ENCODE measurements at regions not wholly inside any gene's neighbourhood (a gene's known extent, or its start where the extent isn't known, plus 50 kb on each side); places are given as distances from the start of the nearest gene placed in this dataset.
A peak's percentile ranks its signal among the peaks of the same experiment; 100 is the strongest.

DNA sequence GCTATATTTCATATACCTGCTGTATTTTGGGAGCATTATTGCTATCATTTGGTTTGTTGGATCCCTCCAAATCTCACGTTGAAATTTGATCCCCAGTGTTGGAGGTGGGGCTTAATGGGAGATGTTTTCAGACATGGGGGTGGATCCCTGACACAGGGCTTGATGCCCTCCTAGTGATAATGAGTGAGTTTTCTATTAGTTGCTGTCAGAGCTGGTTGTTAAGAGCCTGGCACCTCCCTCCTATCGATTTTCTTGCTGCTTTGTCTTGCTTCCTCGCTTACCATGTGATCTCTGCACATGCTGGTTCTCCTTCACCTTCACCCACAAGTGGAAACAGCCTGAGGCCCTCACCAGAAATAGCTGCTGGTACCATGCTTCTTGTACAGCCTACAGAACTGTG, 259.9 kb upstream of the STARD13 start:
- DNase-seq (ENCODE audit: insufficient read length, low spot score): no peak
- no peak for FAIRE-seq

DNA sequence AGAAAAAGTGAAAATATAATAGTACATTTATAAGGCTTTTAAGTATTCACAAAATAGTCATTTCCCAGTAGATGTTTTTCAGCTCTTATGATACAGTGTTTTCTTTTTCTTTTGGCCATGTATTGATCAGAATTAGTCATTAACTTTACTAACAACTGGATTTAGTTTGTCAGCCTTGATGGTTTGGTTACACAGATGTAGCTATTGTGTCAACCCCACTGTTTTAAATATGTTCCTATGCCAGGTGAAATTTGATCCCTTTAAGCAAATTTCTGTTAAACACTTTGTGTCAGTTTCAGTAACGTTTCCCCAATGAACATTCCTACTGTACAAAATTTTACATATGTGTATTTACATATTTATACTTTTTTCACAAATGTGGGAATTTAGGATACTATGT, 261.5 kb upstream of the STARD13 start:
- FAIRE-seq (no peak), DNase-seq (ENCODE audit: insufficient read length, low spot score) (no peak)
- TF ChIP-seq, protein P1, sequence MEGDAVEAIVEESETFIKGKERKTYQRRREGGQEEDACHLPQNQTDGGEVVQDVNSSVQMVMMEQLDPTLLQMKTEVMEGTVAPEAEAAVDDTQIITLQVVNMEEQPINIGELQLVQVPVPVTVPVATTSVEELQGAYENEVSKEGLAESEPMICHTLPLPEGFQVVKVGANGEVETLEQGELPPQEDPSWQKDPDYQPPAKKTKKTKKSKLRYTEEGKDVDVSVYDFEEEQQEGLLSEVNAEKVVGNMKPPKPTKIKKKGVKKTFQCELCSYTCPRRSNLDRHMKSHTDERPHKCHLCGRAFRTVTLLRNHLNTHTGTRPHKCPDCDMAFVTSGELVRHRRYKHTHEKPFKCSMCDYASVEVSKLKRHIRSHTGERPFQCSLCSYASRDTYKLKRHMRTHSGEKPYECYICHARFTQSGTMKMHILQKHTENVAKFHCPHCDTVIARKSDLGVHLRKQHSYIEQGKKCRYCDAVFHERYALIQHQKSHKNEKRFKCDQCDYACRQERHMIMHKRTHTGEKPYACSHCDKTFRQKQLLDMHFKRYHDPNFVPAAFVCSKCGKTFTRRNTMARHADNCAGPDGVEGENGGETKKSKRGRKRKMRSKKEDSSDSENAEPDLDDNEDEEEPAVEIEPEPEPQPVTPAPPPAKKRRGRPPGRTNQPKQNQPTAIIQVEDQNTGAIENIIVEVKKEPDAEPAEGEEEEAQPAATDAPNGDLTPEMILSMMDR (IDR thresholded peaks at IDR 0.05; ENCODE audit: insufficient read depth, missing control alignments): no peak

More for the DNA sequence above, 259.9 kb upstream of the STARD13 start:
- TF ChIP-seq, protein P1 (IDR thresholded peaks at IDR 0.05; ENCODE audit: insufficient read depth, missing control alignments): no peak

DNA sequence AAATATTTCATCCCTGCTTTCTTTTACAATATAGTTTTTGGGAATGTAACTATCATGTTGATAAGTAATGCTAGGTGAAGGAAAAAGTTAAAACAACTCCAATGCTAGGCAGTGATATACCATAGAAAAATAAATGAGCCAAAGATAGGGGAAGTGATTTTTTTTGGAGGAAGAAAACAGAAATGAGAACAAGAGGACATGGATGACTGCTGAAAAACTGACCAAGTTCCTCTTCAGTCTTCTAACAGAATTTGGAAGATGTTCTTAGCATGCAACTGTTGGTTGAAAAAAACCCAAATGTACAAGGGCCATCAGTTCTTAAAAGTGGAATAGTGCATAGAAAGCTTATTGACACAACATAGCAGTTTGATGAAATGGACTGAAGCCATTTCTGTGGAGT, 262.5 kb upstream of the STARD13 start:
- FAIRE-seq (no peak), DNase-seq (ENCODE audit: insufficient read length, low spot score) (no peak)
- TF ChIP-seq, protein P1 (IDR thresholded peaks at IDR 0.05; ENCODE audit: insufficient read depth, missing control alignments): no peak

DNA sequence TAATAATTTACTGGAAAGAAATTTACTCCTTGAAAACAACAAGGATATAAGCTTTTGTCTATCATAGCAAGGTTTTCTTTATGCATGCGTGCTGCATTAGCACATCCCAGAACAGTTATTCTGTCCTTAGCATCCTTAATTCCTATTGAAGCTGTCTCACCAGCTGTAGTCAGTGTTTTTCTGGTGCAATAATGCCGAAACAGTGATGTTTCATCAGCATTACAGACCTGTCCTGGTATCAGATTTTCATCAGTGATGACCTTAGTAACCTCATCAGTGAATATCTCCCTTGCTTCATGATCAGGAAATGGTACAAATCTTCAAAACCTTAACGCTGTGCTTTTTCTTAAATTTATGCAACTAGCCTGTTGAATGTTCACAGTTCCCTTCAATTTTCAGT, 264.7 kb upstream of the STARD13 start:
- FAIRE-seq: peak; percentile 11
- TF ChIP-seq, protein P1 (IDR thresholded peaks at IDR 0.05; ENCODE audit: insufficient read depth, missing control alignments): no peak
- DNase-seq (ENCODE audit: insufficient read length, low spot score): no peak

DNA sequence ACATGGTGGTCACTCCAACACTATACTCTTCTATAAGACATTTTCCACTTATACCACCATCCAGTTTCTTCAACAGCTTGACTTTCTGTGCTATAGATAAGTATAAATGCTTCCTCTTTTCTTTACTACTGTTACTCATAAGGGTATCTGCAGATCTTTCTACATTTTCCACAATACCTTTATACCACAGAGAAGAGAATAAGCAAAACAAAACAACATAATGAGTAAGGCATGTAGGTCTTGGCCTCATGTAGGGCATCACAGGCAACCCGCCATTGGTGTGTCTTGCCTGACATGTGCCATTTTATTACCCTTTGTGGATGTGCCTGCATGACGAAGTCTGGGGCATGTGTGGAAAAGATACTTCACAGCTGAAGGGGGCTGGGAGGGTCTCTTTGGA, 265.3 kb upstream of the STARD13 start:
- TF ChIP-seq, protein P1 (IDR thresholded peaks at IDR 0.05; ENCODE audit: insufficient read depth, missing control alignments): no peak
- DNase-seq (ENCODE audit: insufficient read length, low spot score): no peak
- FAIRE-seq: no peak

DNA sequence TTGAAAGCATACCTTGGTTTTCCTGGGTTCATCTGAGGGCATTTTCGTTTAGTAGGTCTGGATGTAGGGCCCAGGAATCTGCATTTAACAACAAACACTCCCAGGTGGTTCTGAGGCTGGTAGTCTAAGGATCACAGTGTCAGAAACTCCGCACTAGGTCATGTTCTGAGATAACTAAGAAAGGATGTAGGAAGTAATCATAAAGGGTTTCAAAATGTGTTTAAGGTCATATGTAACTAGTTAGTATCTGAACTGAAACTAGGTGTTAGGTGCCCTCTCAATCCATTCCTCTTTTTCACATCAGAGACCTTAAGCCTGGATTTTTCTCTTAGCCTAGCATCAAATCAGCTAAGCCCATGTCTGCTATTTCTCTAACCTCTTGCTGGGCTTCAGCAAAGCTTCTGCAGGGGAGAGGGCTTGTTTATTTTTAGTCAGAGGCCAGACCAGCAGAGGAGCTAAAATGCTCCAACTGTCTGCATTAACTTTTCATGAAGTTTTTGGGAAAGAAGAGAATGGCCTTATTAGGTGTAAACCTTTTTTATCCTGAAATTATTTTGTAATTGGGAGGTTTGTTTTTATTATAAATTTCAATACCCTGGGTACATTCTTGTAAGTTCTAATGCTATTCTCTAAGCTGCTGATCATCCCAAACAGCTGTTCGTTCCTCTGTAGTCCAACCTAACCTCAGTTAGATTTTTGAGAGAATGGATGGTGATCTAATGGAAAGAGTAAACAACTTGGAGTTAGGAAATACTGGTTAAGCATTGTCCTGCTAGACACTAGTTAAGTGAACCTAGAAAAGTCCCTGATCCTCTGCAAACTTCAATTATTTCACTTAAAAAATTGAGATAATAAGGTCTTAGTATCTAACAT, 262.8 kb upstream of the RFC3 start:
- peak; percentile 90 for FAIRE-seq
- no peak for DNase-seq (ENCODE audit: insufficient read length, low spot score)
- TF ChIP-seq, protein P1 (IDR thresholded peaks at IDR 0.05; ENCODE audit: insufficient read depth, missing control alignments): no peak

DNA sequence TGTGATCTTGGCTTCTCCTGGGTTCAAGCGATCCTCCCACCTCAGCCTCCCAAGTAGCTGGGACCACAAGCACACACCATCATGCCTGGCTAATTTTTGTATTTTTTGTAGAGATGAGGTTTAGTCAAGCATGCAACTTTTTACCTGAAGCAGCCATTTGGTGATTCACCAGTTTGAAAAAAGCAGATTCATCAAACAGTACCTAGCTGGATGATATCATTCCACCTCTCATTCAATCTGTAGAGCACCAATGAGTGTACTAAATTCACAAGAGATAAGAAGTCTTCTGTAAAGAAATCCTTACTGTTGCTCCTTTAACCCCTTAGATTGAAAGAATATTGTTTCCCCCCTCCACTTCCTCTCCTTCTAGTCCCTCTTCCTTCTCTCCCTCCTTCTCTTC, 261.1 kb upstream of the RFC3 start:
- FAIRE-seq: no peak
- TF ChIP-seq, protein P1 (IDR thresholded peaks at IDR 0.05; ENCODE audit: insufficient read depth, missing control alignments): no peak
- no peak for DNase-seq (ENCODE audit: insufficient read length, low spot score)

Data from D721Med (cell line).